IMR-90 (cell line): ENCODE measurements at regions not wholly inside any gene's neighbourhood (a gene's known extent, or its start where the extent isn't known, plus 50 kb on each side); places are given as distances from the start of the nearest gene placed in this dataset.
A peak's percentile ranks its signal among the peaks of the same experiment; 100 is the strongest.

ENCODE experiments used
- ATAC-seq: fragments of 200-7000 bp; cut with Tn5 transposase; 2 replicates; pipeline ENCODE4 v1.9.1; 2020; ENCODE audit warnings: low read depth, mild to moderate bottlenecking, moderate library complexity
- BruUV-seq: library from RNA; stranded (reverse); fragments of 400-500 nt; replicated peaks from 2 replicates; lab custom pipeline; 2021; lab: Mats Ljungman, UMichigan
- CTCF ChIA-PET: fragments of 300-600 bp; formaldehyde crosslinking; extraction: SDS; loops from one replicate; lab custom pipeline; 2021; ENCODE audit warnings: antibody characterized with exemption; lab: Yijun Ruan, JAX
- POLR2A ChIA-PET: fragments of 300-600 bp; sonication (Branson Sonifier 250); formaldehyde crosslinking; loops from one replicate; lab custom pipeline; 2022; ENCODE audit warnings: antibody characterized with exemption; ENCODE audit not compliant: unreplicated experiment; lab: Charles Lee
- DNase-seq: peaks from one replicate; pipeline ENCODE4 v3.0.0; 2013
- H2AFZ ChIP-seq: replicated peaks from 2 replicates; pipeline ENCODE3; 2013; ENCODE audit warnings: low read length, mild to moderate bottlenecking; ENCODE audit not compliant: poor library complexity
- H2AK5ac ChIP-seq: 2 replicates; pipeline ENCODE4 v1.6.1; 2013; ENCODE audit warnings: low read depth, low read length, inconsistent platforms
- H2AK9ac ChIP-seq: replicated peaks from 2 replicates; pipeline ENCODE3; 2013; ENCODE audit warnings: mild to moderate bottlenecking, low read depth, low read length, moderate library complexity; ENCODE audit not compliant: poor library complexity
- H2BK120ac ChIP-seq: 2 replicates; pipeline ENCODE4 v1.6.1; 2013; ENCODE audit warnings: low read depth, low read length, inconsistent platforms
- H2BK15ac ChIP-seq: 3 replicates; pipeline ENCODE4 v1.6.1; 2013; ENCODE audit warnings: low read depth, low read length, inconsistent platforms
- H2BK20ac ChIP-seq: 2 replicates; pipeline ENCODE4 v1.6.1; 2013; ENCODE audit warnings: low read depth, mild to moderate bottlenecking, inconsistent platforms, low read length, moderate library complexity
- H2BK5ac ChIP-seq: 2 replicates; pipeline ENCODE4 v1.6.1; 2013; ENCODE audit warnings: mild to moderate bottlenecking, low read depth, low read length, inconsistent platforms; ENCODE audit not compliant: poor library complexity, severe bottlenecking
- H3K14ac ChIP-seq: replicated peaks from 2 replicates; pipeline ENCODE4 v1.6.1; 2013; ENCODE audit warnings: low read depth, low read length, inconsistent platforms
- H3K18ac ChIP-seq: 2 replicates; pipeline ENCODE4 v1.6.1; 2013; ENCODE audit warnings: low read depth, low read length, control low read depth
- H3K23ac ChIP-seq: 2 replicates; pipeline ENCODE4 v1.6.1; 2013; ENCODE audit warnings: low read depth, low read length, inconsistent platforms
- H3K27ac ChIP-seq: 2 replicates; pipeline ENCODE4 v1.5.1; 2013; ENCODE audit warnings: mild to moderate bottlenecking, control low read depth, low read length; ENCODE audit not compliant: insufficient read depth
- H3K27me3 ChIP-seq: 2 replicates; pipeline ENCODE4 v1.6.1; 2013; ENCODE audit warnings: low read length; ENCODE audit not compliant: control insufficient read depth, insufficient read depth
- H3K36me3 ChIP-seq: 2 replicates; pipeline ENCODE4 v1.6.1; 2013; ENCODE audit warnings: low read length, mixed read lengths; ENCODE audit not compliant: control insufficient read depth, insufficient read depth
- H3K4ac ChIP-seq: 2 replicates; pipeline ENCODE4 v1.6.1; 2013; ENCODE audit warnings: low read depth, low read length, inconsistent platforms
- H3K4me1 ChIP-seq: 2 replicates; pipeline ENCODE4 v1.6.1; 2013; ENCODE audit warnings: low read length, mixed read lengths; ENCODE audit not compliant: control insufficient read depth, insufficient read depth
- H3K4me2 ChIP-seq: 2 replicates; pipeline ENCODE4 v1.6.1; 2013; ENCODE audit warnings: low read depth, mild to moderate bottlenecking, control low read depth, low read length, moderate library complexity
- H3K4me3 ChIP-seq: 2 replicates; pipeline ENCODE4 v1.5.1; 2013; ENCODE audit warnings: low read depth, mild to moderate bottlenecking, control low read depth, low read length, moderate library complexity; ENCODE audit not compliant: insufficient read depth
- H3K56ac ChIP-seq: 2 replicates; pipeline ENCODE4 v1.6.1; 2013; ENCODE audit warnings: low read length, inconsistent platforms; ENCODE audit not compliant: insufficient read depth; ENCODE audit errors: extremely low read depth
- H3K79me1 ChIP-seq, 2 experiments: 2 replicates each; pipeline ENCODE4 v1.6.1; 2013; ENCODE audit warnings: low read length in 2 of 2, inconsistent platforms in 1 of 2, low read depth in 1 of 2
- H3K9ac ChIP-seq: 2 replicates; pipeline ENCODE4 v1.6.1; 2013; ENCODE audit warnings: low read depth, low read length, control low read depth
- H3K9me1 ChIP-seq: 2 replicates; pipeline ENCODE4 v1.6.1; 2013; ENCODE audit warnings: low read length, inconsistent platforms; ENCODE audit not compliant: insufficient read depth
- H3K9me3 ChIP-seq: 2 replicates; pipeline ENCODE4 v1.6.1; 2013; ENCODE audit warnings: low read length; ENCODE audit not compliant: control insufficient read depth, insufficient read depth
- H4K20me1 ChIP-seq: 2 replicates; pipeline ENCODE4 v1.6.1; 2013; ENCODE audit warnings: low read length, inconsistent platforms; ENCODE audit not compliant: insufficient read depth
- H4K5ac ChIP-seq: 2 replicates; pipeline ENCODE4 v1.6.1; 2013; ENCODE audit warnings: mild to moderate bottlenecking, low read depth, low read length, control low read depth
- H4K8ac ChIP-seq, 2 experiments: 2 replicates each; pipeline ENCODE4 v1.6.1; 2013; ENCODE audit warnings: low read depth in 2 of 2, low read length in 2 of 2, control low read depth in 1 of 2, inconsistent platforms in 1 of 2
- H4K91ac ChIP-seq: 2 replicates; pipeline ENCODE4 v1.6.1; 2013; ENCODE audit warnings: low read depth, low read length, inconsistent platforms; ENCODE audit not compliant: insufficient read depth
- BHLHE40 ChIP-seq: fragments of 150-350 bp; IDR thresholded peaks from 2 replicates; pipeline ENCODE4 v1.6.1; 2016; ENCODE audit warnings: mild to moderate bottlenecking, low read depth, low read length
- CEBPB ChIP-seq: IDR thresholded peaks from 2 replicates; pipeline ENCODE4 v1.6.1; 2012; ENCODE audit warnings: low read depth, low read length, improper control_type of control experiment
- CHD1 ChIP-seq: IDR thresholded peaks from 2 replicates; pipeline ENCODE4 v1.6.1; 2012; ENCODE audit warnings: low read depth, low read length, improper control_type of control experiment
- FOS ChIP-seq: fragments of 150-350 bp; IDR thresholded peaks from 2 replicates; pipeline ENCODE4 v1.6.1; 2016; ENCODE audit warnings: low read depth, low read length
- MAFK ChIP-seq: IDR thresholded peaks from 2 replicates; pipeline ENCODE4 v1.6.1; 2012; ENCODE audit warnings: low read depth, low read length, improper control_type of control experiment
- MAZ ChIP-seq: IDR thresholded peaks from 2 replicates; pipeline ENCODE4 v1.6.1; 2012; ENCODE audit warnings: low read depth, mild to moderate bottlenecking, low read length, improper control_type of control experiment, moderate library complexity, borderline replicate concordance
- MXI1 ChIP-seq: IDR thresholded peaks from 2 replicates; pipeline ENCODE4 v1.6.1; 2012; ENCODE audit warnings: low read depth, mild to moderate bottlenecking, low read length, moderate library complexity, borderline replicate concordance
- NFE2L2 ChIP-seq: fragments of 150-350 bp; IDR thresholded peaks from 2 replicates; pipeline ENCODE4 v1.6.1; 2016; ENCODE audit warnings: low read depth, mild to moderate bottlenecking, low read length
- POLR2A ChIP-seq: IDR thresholded peaks from 2 replicates; pipeline ENCODE4 v1.6.1; 2012; ENCODE audit warnings: mild to moderate bottlenecking, low read depth, low read length
- RAD21 ChIP-seq: IDR thresholded peaks from 2 replicates; pipeline ENCODE4 v1.6.1; 2012; ENCODE audit warnings: low read length, improper control_type of control experiment
- RCOR1 ChIP-seq: IDR thresholded peaks from 2 replicates; pipeline ENCODE4 v1.6.1; 2012; ENCODE audit warnings: mild to moderate bottlenecking, low read length, improper control_type of control experiment; ENCODE audit not compliant: insufficient replicate concordance
- RFX5 ChIP-seq: IDR thresholded peaks from 2 replicates; pipeline ENCODE4 v1.8.0; 2012; ENCODE audit warnings: low read depth, mild to moderate bottlenecking, low read length, moderate library complexity
- USF2 ChIP-seq: fragments of 150-350 bp; IDR thresholded peaks from 2 replicates; pipeline ENCODE4 v1.6.1; 2017; ENCODE audit warnings: mild to moderate bottlenecking, antibody characterized with exemption, low read length, low read depth
- WGBS, 2 experiments: methylation state at CpG; one replicate each; pipeline versions ENCODE4 v1.1.5 to v1.1.7; 2013; ENCODE audit warnings: missing lambda C conversion rate in 2 of 2; ENCODE audit not compliant: insufficient read length in 1 of 2; ENCODE audit errors: extremely low coverage in 2 of 2; 5-methylcytosine and 5-hydroxymethylcytosine counted together
- dilution Hi-C: fragments of 300-500 bp; cut with HindIII; formaldehyde crosslinking; loops from one replicate; pipeline ENCODE4 v1.14.3; 2018; ENCODE audit warnings: low sequenced_read_pairs; ENCODE audit not compliant: unreplicated experiment
- in situ Hi-C: fragments of 300-500 bp; cut with MboI; formaldehyde crosslinking; loops from 3 replicates; pipeline ENCODE4 v1.14.3; 2019; ENCODE audit warnings: low sequenced_read_pairs, inconsistent platforms, mixed read lengths
- intact Hi-C: fragments of 100-400 bp; cut with micrococcal nuclease; formaldehyde crosslinking; loops from 2 replicates; pipeline ENCODE4 v1.10.0; 2022
- TF ChIP-seq, protein P1 (sequence below): conservative IDR thresholded peaks from 2 replicates; pipeline ENCODE4 v1.5.1; 2012; ENCODE audit warnings: mild to moderate bottlenecking, low read depth, low read length, improper control_type of control experiment

GRCh38 chr13:111976474-111977178, 90.3 kb upstream of the SOX1 start:
- 80% methylated on average over 1 of the region's 17 CpGs; no CpG with 5 or more reads in 1 of the 2 experiments for WGBS, 2 experiments
- Histone ChIP-seq H3K4me1 (no peaks in the 10 kb centered on the region), H3K36me3 (no peaks in the 10 kb centered on the region), H3K27me3 (no peaks in the 10 kb centered on the region), H2BK15ac (no peak overlapping the region), H4K91ac (no peak overlapping the region), H4K20me1 (no peaks in the 10 kb centered on the region), H3K4me2 (no peak overlapping the region), H2AFZ (peak overlapping the region; percentile 43), H4K8ac (no peak overlapping the region), H3K27ac (no peak overlapping the region), H3K79me1 (no peaks in the 10 kb centered on the region), H3K4me3 (no peak overlapping the region), H3K56ac (no peak overlapping the region), H3K9me1 (no peaks in the 10 kb centered on the region), H2BK5ac (no peak overlapping the region), H3K9me3 (peaks cover 52% of the 10 kb centered on the region), H4K5ac (no peak overlapping the region), H3K18ac (no peak overlapping the region), H3K4ac (no peak overlapping the region), H2AK5ac (no peak overlapping the region), H2BK120ac (no peak overlapping the region), H3K14ac (no peak overlapping the region), H3K23ac (no peak overlapping the region), H3K9ac (no peak overlapping the region), H2BK20ac (no peak overlapping the region), H2AK9ac (no peak overlapping the region)
- ATAC-seq (no peak), DNase-seq (no peak)
- in situ Hi-C loops: no loop called here
- BruUV-seq: no TSS peak
- intact Hi-C loops: no loop called here
- TF ChIP-seq MAZ (no peak), USF2 (no peak), CEBPB (no peak), POLR2A (no peak), NFE2L2 (no peak), RCOR1 (no peak), MAFK (no peak), FOS (no peak), BHLHE40 (no peak), RAD21 (no peak), RFX5 (no peak), MXI1 (no peak), CHD1 (no peak)
- TF ChIP-seq, protein P1, sequence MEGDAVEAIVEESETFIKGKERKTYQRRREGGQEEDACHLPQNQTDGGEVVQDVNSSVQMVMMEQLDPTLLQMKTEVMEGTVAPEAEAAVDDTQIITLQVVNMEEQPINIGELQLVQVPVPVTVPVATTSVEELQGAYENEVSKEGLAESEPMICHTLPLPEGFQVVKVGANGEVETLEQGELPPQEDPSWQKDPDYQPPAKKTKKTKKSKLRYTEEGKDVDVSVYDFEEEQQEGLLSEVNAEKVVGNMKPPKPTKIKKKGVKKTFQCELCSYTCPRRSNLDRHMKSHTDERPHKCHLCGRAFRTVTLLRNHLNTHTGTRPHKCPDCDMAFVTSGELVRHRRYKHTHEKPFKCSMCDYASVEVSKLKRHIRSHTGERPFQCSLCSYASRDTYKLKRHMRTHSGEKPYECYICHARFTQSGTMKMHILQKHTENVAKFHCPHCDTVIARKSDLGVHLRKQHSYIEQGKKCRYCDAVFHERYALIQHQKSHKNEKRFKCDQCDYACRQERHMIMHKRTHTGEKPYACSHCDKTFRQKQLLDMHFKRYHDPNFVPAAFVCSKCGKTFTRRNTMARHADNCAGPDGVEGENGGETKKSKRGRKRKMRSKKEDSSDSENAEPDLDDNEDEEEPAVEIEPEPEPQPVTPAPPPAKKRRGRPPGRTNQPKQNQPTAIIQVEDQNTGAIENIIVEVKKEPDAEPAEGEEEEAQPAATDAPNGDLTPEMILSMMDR: no peak
- ChIA-PET POLR2A (no interaction called here), CTCF (no interaction called here)
- dilution Hi-C loops: no loop called here
